Chondrocyte (in vitro differentiated cells): ENCODE measurements at regions not wholly inside any gene's neighbourhood (a gene's known extent, or its start where the extent isn't known, plus 50 kb on each side); places are given as distances from the start of the nearest gene placed in this dataset.
A peak's percentile ranks its signal among the peaks of the same experiment; 100 is the strongest.

ENCODE experiments used
- DNase-seq: peaks from one replicate; pipeline ENCODE4 v3.0.0; 2021; ENCODE audit warnings: mixed read lengths, low spot score
- H3K27ac Mint-ChIP-seq: one replicate; pipeline ENCODE4 v1.8.0; 2021; ENCODE audit warnings: mild to moderate bottlenecking, moderate library complexity, mixed read lengths; ENCODE audit not compliant: unreplicated experiment
- H3K27me3 Mint-ChIP-seq: 2 replicates; pipeline ENCODE4 v1.8.0; 2021; ENCODE audit warnings: low read depth, mixed read lengths
- H3K36me3 Mint-ChIP-seq: 2 replicates; pipeline ENCODE4 v1.8.0; 2021; ENCODE audit warnings: low read depth, mixed read lengths
- H3K4me1 Mint-ChIP-seq: 2 replicates; pipeline ENCODE4 v1.8.0; 2021; ENCODE audit warnings: low read depth, mild to moderate bottlenecking, mixed read lengths
- H3K4me3 Mint-ChIP-seq: one replicate; pipeline ENCODE4 v1.8.0; 2021; ENCODE audit warnings: mild to moderate bottlenecking, moderate library complexity, mixed read lengths; ENCODE audit not compliant: unreplicated experiment
- H3K9me3 Mint-ChIP-seq: 2 replicates; pipeline ENCODE4 v1.8.0; 2021; ENCODE audit warnings: low read depth, mixed read lengths
- CTCF ChIP-seq: fragments of 200-600 bp; sonication (generic); IDR thresholded peaks from 2 replicates; pipeline ENCODE4 v1.5.0; 2021; ENCODE audit warnings: antibody characterized with exemption, mild to moderate bottlenecking, moderate library complexity

- TF ChIP-seq CTCF = no peak
- Mint-ChIP-seq H3K4me3 (no peak overlapping the region), H3K36me3 (peaks cover 9% of the 10 kb centered on the region), H3K9me3 (peaks cover 14% of the 10 kb centered on the region), H3K27ac (peak overlapping the region; percentile 90), H3K27me3 (no peaks in the 10 kb centered on the region), H3K4me1 (peaks cover 41% of the 10 kb centered on the region)
- DNase-seq = no peak
Measured at GRCh38 chr1:93811326-93812065, 67.5 kb downstream of the DNTTIP2 start.

GRCh38 chr1:93810316-93810715 lies 68.7 kb downstream of the DNTTIP2 start:
- H3K27me3 Mint-ChIP-seq = no peaks in the 10 kb centered on the region
- H3K36me3 Mint-ChIP-seq = peaks cover 9% of the 10 kb centered on the region
- no peak overlapping the region for H3K4me3 Mint-ChIP-seq
- no peak overlapping the region for H3K27ac Mint-ChIP-seq
- no peak for TF ChIP-seq CTCF
- no peak for DNase-seq
- peaks cover 38% of the 10 kb centered on the region for H3K4me1 Mint-ChIP-seq
- H3K9me3 Mint-ChIP-seq = peaks cover 14% of the 10 kb centered on the region

- no peak for DNase-seq
- H3K36me3 Mint-ChIP-seq = peaks cover 9% of the 10 kb centered on the region
- TF ChIP-seq CTCF = no peak
- H3K27me3 Mint-ChIP-seq = no peaks in the 10 kb centered on the region
- H3K27ac Mint-ChIP-seq = no peak overlapping the region
- peaks cover 42% of the 10 kb centered on the region for H3K4me1 Mint-ChIP-seq
- H3K4me3 Mint-ChIP-seq = no peak overlapping the region
- peaks cover 14% of the 10 kb centered on the region for H3K9me3 Mint-ChIP-seq
Measured at GRCh38 chr1:93808871-93809270, 70.1 kb downstream of the DNTTIP2 start.

- H3K4me1 Mint-ChIP-seq = peaks cover 34% of the 10 kb centered on the region
- peaks cover 9% of the 10 kb centered on the region for H3K36me3 Mint-ChIP-seq
- no peak for DNase-seq
- H3K27me3 Mint-ChIP-seq = no peaks in the 10 kb centered on the region
- H3K4me3 Mint-ChIP-seq = no peak overlapping the region
- H3K27ac Mint-ChIP-seq = no peak overlapping the region
- H3K9me3 Mint-ChIP-seq = peaks cover 14% of the 10 kb centered on the region
- TF ChIP-seq CTCF = no peak
Measured at GRCh38 chr1:93807311-93807930, 71.6 kb downstream of the DNTTIP2 start.

GRCh38 chr1:93805027-93805610 lies 73.9 kb downstream of the DNTTIP2 start:
- Mint-ChIP-seq H3K4me1 (peaks cover 27% of the 10 kb centered on the region), H3K36me3 (peaks cover 9% of the 10 kb centered on the region), H3K4me3 (no peak overlapping the region), H3K9me3 (peaks cover 14% of the 10 kb centered on the region), H3K27ac (peak overlapping the region; percentile 37), H3K27me3 (no peaks in the 10 kb centered on the region)
- TF ChIP-seq CTCF = no peak
- no peak for DNase-seq
